NCI-H2196 treated with DMSO at 0.1 percent for 48 hours (cell line): ENCODE measurements at regions not wholly inside any gene's neighbourhood (a gene's known extent, or its start where the extent isn't known, plus 50 kb on each side); places are given as distances from the start of the nearest gene placed in this dataset.
A peak's percentile ranks its signal among the peaks of the same experiment; 100 is the strongest.

Experiments
- DNase-seq: peaks from one replicate; lab custom pipeline; 2025; ENCODE audit not compliant: unreplicated experiment; lab: John Stamatoyannopoulos, UW

DNA sequence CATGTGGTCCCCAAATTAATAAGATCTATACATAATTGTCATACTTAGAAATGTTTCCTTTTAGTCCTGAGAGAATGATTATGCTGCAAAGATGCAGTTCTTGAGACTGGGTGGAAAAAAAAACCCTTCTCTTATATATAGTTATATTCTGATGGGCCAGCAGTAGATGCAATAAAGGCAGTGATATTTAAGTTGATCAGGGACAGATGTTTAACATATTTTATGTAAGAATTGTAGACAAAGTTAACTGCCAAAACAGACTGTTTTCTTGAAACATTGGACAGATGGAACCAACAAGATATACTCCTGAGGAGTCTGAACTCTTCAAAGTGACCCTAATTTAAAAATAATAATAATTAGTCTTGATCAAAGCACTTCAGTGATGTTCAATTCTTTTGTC is 172.0 kb upstream of the LRIG1 start:
- no peak for DNase-seq

DNA sequence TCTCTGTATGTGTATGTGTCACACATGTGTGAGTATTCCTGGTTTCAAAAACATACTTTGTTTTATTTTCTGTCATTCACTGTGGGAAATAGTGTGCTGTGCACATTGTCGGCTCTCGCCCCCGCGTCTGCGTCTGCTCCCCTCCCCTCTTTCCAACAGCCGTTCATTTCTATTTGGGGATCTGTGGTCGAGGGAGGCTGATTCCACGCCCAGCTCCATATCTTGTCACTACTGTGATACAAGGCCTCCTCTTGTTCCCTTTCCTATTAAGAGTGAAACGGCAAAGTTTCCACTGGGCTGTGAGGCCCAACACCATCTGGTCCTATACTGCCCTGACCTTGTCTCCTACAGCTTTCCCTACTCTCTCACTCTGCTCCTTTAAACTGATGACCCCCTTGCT is 172.5 kb upstream of the LRIG1 start:
- DNase-seq, result no peak

DNA sequence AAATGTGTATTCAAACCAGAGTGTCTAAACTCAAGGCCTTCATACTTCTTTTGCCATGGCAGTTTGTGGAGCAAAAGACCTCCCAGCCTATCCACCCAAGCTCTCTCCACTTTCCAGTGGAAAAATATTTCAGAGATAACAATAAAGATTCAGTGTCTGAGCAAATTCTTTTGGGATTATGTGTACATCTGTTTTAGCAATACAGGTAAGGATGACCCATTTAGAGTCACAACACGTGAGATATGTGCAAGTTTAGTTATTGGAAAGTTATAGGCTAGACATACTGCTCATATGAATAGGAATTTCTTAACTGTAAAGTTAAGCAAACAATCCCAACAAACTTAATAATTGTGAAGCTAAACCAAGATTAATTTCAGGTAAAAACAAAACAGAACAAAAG is 174.5 kb upstream of the LRIG1 start:
- DNase-seq, result no peak

- DNase-seq, result no peak
Measured at GRCh38 chr3:66692042-66692765, 191.4 kb upstream of the LRIG1 start.

GRCh38 chr3:66692766-66693150 is 191.9 kb upstream of the LRIG1 start:
- DNase-seq, result no peak

DNA sequence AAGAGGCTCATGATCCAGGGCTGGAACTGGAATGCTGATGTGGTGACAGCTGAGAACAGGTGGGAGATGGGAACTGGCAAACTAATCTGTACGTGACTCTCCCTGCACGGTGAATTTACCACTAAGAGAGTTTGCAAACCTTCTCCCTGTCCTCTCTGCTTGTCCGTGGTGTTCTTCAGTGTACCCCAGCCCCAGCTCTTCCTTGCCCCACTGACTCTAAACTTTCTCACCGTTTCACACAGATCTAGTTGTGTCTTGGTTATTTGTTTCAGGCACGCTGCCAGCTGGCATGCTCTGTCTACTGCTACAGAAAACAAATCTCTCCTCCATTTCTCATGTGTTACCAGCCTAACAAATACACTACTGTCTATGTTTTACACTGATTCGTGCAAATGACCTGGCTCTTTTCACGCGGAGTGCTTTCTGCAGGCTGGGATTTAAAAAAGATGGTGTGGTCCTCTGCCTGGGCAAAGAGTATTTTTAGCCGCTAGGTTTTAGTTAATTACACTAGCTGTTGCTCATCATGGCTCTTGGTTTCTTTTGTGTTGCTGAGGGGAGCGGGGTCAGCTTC is 192.7 kb upstream of the LRIG1 start:
- no peak for DNase-seq

GRCh38 chr3:66702126-66702525 is 201.3 kb upstream of the LRIG1 start:
- no peak for DNase-seq

GRCh38 chr3:66703501-66703900 is 202.7 kb upstream of the LRIG1 start:
- no peak for DNase-seq

GRCh38 chr3:66705076-66705475 is 204.3 kb upstream of the LRIG1 start:
- DNase-seq, result no peak

GRCh38 chr3:66706890-66707289 is 206.1 kb upstream of the LRIG1 start:
- DNase-seq, result no peak

- no peak for DNase-seq
Measured at GRCh38 chr3:66709532-66709931, 208.7 kb upstream of the LRIG1 start.

DNA sequence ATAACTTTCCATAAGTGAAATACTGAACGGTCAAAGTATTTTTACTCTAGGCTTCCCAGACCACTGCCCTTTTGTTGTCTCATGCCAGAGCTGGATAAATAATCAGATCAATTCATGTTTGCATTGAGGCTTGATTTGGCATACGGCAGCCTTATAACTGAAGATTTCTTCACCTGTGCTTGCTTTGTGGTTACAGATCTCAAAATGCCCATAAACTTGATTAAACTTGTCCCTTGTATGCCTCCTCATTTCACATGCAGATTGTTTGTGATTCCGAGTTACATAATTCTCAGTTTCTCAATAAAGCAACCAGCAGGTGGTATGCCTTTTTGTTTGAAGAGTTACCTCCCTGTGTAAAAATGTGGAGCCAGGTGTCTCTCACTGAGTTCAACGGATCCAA is 211.4 kb upstream of the LRIG1 start:
- DNase-seq, result peak; percentile 10

DNA sequence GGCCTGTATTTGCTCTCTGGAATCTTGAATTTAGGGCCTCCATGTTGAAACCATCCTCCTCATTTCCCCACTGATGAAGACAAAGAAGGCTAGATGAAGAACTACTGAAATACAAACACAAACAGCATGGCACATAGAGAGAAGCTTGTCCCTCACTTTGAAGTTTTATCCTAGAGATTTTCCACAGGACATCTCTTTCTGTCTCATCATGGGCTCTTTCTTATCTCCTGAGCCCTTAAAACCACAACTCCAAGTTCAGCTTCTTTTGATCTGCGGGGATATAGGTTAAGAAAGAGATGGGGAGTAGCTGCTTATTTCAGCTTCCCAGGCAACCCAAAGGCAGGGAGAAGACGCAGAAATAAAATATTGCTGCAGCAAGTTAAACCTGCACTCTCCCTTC is 213.1 kb upstream of the LRIG1 start:
- DNase-seq, result no peak

DNA sequence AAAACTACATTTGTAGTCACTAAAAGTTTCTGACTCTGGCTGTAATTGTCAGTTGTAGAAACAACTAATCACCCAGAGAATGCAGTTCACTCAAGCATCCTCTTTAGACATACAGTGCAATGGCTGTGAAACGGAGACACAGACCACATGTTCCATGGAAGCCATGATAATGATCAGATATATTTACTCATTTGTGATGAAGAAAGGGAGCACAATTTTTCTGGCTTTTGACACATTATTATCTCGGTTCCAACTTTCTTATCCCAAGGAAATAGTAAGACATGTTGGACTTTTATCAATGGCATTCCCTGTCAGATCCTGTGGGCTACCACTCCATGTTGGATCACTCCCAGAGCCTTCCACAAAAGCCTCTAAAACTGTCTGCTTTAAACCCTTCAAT is 215.0 kb upstream of the LRIG1 start:
- DNase-seq, result no peak

GRCh38 chr3:66717806-66718205 is 217.0 kb upstream of the LRIG1 start:
- no peak for DNase-seq

- no peak for DNase-seq
Measured at GRCh38 chr3:66719796-66720356, 219.1 kb upstream of the LRIG1 start.

GRCh38 chr3:66720508-66720907 is 219.7 kb upstream of the LRIG1 start:
- no peak for DNase-seq

GRCh38 chr3:66722675-66723074 is 221.9 kb upstream of the LRIG1 start:
- DNase-seq, result no peak

DNA sequence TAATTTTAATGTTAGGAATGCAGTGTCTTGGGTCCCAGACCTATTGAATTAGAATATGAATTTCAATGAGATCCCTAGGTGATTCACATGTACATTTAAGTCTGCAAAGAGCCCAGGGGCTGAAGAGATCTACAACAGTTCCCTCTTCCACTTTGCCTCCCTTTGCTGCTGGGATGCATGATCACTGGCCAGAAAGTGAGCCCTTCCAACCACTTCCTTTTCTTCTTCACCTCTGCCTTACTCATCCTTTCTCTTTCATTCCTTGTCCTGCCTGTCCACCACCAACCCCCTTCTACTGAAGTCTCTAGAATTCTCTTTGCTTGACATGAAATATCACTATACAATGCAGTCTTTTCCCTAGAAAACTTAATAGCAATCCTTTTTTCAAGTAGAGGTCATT is 222.4 kb upstream of the LRIG1 start:
- no peak for DNase-seq

GRCh38 chr3:66729687-66730393 is 229.0 kb upstream of the LRIG1 start:
- no peak for DNase-seq

- no peak for DNase-seq
Measured at GRCh38 chr3:66738625-66739365, 238.0 kb upstream of the LRIG1 start.
